ENCODE measurements at regions not wholly inside any gene's neighbourhood (a gene's known extent, or its start where the extent isn't known, plus 50 kb on each side); places are given as distances from the start of the nearest gene placed in this dataset.

DNA sequence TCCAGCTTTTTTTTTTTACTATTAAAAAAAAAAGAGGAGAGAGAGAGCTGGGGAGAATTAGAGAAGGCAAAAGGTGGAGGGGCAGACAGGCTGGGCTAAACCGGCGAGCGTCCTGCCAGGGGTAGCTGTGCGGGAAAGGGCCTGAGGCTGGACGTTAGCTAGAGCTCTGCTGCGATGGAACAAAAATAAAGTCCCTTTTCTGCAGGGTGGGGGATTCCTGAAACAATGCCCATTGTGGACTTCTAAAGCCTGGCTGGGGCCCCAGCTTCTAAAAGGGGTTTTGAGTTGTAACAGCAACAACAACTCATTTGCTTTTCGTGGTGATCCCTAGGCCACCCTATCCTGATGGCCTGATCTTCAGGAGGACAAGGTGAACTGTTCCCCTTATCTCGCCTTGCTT is 311.7 kb downstream of the FBXW7 start:
- no peak for DNase-seq (ENCODE audit: low read depth)
- TF ChIP-seq, protein P1, sequence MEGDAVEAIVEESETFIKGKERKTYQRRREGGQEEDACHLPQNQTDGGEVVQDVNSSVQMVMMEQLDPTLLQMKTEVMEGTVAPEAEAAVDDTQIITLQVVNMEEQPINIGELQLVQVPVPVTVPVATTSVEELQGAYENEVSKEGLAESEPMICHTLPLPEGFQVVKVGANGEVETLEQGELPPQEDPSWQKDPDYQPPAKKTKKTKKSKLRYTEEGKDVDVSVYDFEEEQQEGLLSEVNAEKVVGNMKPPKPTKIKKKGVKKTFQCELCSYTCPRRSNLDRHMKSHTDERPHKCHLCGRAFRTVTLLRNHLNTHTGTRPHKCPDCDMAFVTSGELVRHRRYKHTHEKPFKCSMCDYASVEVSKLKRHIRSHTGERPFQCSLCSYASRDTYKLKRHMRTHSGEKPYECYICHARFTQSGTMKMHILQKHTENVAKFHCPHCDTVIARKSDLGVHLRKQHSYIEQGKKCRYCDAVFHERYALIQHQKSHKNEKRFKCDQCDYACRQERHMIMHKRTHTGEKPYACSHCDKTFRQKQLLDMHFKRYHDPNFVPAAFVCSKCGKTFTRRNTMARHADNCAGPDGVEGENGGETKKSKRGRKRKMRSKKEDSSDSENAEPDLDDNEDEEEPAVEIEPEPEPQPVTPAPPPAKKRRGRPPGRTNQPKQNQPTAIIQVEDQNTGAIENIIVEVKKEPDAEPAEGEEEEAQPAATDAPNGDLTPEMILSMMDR (IDR thresholded peaks at IDR 0.05; ENCODE audit: low read depth, low read length), result no peak
- TF ChIP-seq POLR2A (IDR thresholded peaks at IDR 0.05; ENCODE audit: extremely low read depth, insufficient read length), result no peak
- TF ChIP-seq, protein P2, sequence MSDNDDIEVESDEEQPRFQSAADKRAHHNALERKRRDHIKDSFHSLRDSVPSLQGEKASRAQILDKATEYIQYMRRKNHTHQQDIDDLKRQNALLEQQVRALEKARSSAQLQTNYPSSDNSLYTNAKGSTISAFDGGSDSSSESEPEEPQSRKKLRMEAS (IDR thresholded peaks at IDR 0.05; ENCODE audit: low read depth, low read length), result no peak
- no peak for TF ChIP-seq MYC (IDR thresholded peaks at IDR 0.05; ENCODE audit: low read depth, low read length)
- H3K4me3 ChIP-seq (ENCODE audit: low read depth, low read length), result no peak overlapping the region

DNA sequence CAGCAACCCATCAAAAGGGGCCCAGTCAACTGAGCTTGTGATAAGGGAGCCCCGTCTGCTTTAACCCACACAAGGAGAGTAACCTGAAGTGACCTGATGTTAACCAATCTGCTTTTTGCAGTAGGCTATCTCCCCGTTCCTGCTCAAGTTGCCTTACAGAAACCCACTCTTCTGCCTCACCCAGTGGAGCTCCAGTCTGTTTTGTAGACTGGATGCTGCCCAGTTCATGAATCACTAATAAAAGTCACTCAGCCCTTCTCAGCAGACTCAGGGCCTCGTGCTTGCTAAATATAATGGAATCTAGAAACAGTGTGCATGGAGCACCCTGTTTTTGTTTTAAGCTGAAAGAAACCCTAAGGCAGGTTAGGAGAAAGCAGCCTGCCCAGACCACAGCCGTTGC is 312.3 kb downstream of the FBXW7 start:
- TF ChIP-seq, protein P2 (IDR thresholded peaks at IDR 0.05; ENCODE audit: low read depth, low read length), result no peak
- TF ChIP-seq POLR2A (IDR thresholded peaks at IDR 0.05; ENCODE audit: extremely low read depth, insufficient read length) (no peak), MYC (IDR thresholded peaks at IDR 0.05; ENCODE audit: low read depth, low read length) (no peak)
- TF ChIP-seq, protein P1 (IDR thresholded peaks at IDR 0.05; ENCODE audit: low read depth, low read length), result no peak
- H3K4me3 ChIP-seq (ENCODE audit: low read depth, low read length), result no peak overlapping the region
- DNase-seq (ENCODE audit: low read depth), result no peak

DNA sequence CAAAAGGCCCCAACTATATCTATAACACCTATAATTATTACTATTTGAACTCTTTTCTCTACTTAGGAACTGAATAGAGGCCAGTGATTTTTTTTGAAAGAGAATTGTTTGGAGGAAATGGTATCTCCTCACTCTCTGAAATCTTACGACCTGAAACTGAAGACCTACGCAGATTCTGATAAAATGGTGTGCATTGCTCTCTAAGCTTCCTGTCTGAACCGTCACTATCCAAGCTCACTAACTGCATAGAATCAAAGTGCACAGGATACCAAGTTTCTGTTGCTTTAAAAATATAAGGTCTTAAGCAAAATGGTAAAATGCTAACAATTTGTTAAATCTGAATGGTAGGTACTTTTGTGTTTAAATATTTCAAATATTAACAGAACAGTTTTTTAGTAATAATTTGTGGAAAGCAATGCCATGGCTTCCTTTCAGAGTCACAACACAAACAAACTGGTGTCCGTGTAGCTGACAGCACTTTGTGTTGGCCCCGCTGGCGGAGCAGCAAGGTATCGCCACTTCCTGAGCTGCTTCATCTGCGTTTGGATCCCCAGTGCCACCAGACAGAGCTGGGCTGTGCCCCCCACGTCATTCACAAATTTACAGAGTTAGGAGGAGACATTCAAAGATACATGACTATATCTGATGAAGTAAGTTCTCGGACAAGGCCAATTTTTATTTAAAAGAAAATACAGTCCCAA is 313.9 kb downstream of the FBXW7 start:
- no peak overlapping the region for H3K4me3 ChIP-seq (ENCODE audit: low read depth, low read length)
- TF ChIP-seq, protein P2 (IDR thresholded peaks at IDR 0.05; ENCODE audit: low read depth, low read length), result no peak
- TF ChIP-seq MYC (IDR thresholded peaks at IDR 0.05; ENCODE audit: low read depth, low read length), result no peak
- TF ChIP-seq, protein P1 (IDR thresholded peaks at IDR 0.05; ENCODE audit: low read depth, low read length), result no peak
- TF ChIP-seq POLR2A (IDR thresholded peaks at IDR 0.05; ENCODE audit: extremely low read depth, insufficient read length), result no peak
- DNase-seq (ENCODE audit: low read depth), result no peak

DNA sequence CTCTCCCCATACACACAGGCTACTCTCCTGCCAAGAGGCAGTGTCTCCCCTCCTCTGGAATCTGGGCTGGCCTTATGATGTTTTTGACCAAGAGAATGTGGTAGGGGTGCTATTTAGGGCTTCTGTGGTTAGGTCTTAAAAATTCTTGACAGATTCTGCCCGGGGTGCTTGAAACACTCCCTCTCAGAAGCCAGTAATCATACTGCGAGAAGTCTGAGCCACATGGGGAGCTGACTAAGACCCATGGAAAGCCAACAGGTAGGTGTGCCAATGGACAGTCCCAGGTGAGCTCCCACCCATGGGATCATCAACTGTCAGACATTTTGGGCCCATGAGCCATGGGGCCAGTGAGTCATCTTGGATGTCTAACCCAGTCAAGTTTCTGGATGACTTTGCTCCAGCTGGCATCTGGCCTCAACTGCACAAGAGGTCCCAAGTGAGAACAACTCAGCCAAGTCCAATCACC is 315.7 kb downstream of the FBXW7 start:
- DNase-seq (ENCODE audit: low read depth), result no peak
- no peak for TF ChIP-seq POLR2A (IDR thresholded peaks at IDR 0.05; ENCODE audit: extremely low read depth, insufficient read length)
- TF ChIP-seq, protein P1 (IDR thresholded peaks at IDR 0.05; ENCODE audit: low read depth, low read length), result no peak
- no peak for TF ChIP-seq MYC (IDR thresholded peaks at IDR 0.05; ENCODE audit: low read depth, low read length)
- TF ChIP-seq, protein P2 (IDR thresholded peaks at IDR 0.05; ENCODE audit: low read depth, low read length), result no peak
- H3K4me3 ChIP-seq (ENCODE audit: low read depth, low read length), result no peak overlapping the region

DNA sequence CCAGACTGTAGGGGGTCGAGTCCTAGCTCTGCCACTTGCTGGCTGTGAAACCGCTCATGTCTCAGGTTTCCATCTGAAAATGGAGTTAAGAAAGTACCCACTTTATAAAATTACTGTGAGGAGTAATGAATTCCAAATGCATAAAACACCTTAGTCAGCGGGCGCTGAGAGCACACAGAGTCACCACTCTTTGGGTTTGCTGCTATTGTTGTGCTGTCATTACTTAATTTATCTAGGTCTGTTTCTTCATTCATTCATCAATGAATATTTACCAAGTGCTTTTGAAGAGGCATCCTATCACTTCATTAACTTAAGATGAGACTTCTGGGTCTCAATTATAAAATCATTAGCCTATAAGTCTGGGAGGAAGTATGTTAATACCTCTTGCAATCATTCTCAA is 317.3 kb downstream of the FBXW7 start:
- DNase-seq (ENCODE audit: low read depth), result no peak
- TF ChIP-seq, protein P2 (IDR thresholded peaks at IDR 0.05; ENCODE audit: low read depth, low read length), result no peak
- TF ChIP-seq, protein P1 (IDR thresholded peaks at IDR 0.05; ENCODE audit: low read depth, low read length), result no peak
- TF ChIP-seq POLR2A (IDR thresholded peaks at IDR 0.05; ENCODE audit: extremely low read depth, insufficient read length) (no peak), MYC (IDR thresholded peaks at IDR 0.05; ENCODE audit: low read depth, low read length) (no peak)

More for the DNA sequence above, 317.3 kb downstream of the FBXW7 start:
- H3K4me3 ChIP-seq (ENCODE audit: low read depth, low read length), result no peak overlapping the region

All from NB4 (cell line).